Endothelial cell (in vitro differentiated cells): ENCODE measurements at regions not wholly inside any gene's neighbourhood (a gene's known extent, or its start where the extent isn't known, plus 50 kb on each side); places are given as distances from the start of the nearest gene placed in this dataset.
A peak's percentile ranks its signal among the peaks of the same experiment; 100 is the strongest.

Experiments
- DNase-seq: peaks from one replicate; pipeline ENCODE4 v3.0.0; 2021; ENCODE audit warnings: low spot score
- H3K27ac Mint-ChIP-seq: one replicate; pipeline ENCODE4 v1.8.0; 2021; ENCODE audit warnings: mixed read lengths, inconsistent platforms; ENCODE audit not compliant: unreplicated experiment
- H3K27me3 Mint-ChIP-seq: one replicate; pipeline ENCODE4 v1.8.0; 2021; ENCODE audit warnings: mild to moderate bottlenecking, moderate library complexity, mixed read lengths, inconsistent platforms; ENCODE audit not compliant: unreplicated experiment
- H3K36me3 Mint-ChIP-seq: one replicate; pipeline ENCODE4 v1.8.0; 2021; ENCODE audit warnings: mild to moderate bottlenecking, low read depth, mixed read lengths, inconsistent platforms; ENCODE audit not compliant: unreplicated experiment
- H3K4me1 Mint-ChIP-seq: one replicate; pipeline ENCODE4 v1.8.0; 2021; ENCODE audit warnings: mild to moderate bottlenecking, mixed read lengths, inconsistent platforms; ENCODE audit not compliant: unreplicated experiment
- H3K4me3 Mint-ChIP-seq: one replicate; pipeline ENCODE4 v1.8.0; 2021; ENCODE audit warnings: mild to moderate bottlenecking, mixed read lengths, inconsistent platforms; ENCODE audit not compliant: unreplicated experiment
- H3K9me3 Mint-ChIP-seq: one replicate; pipeline ENCODE4 v1.8.0; 2021; ENCODE audit warnings: mixed read lengths, inconsistent platforms; ENCODE audit not compliant: unreplicated experiment
- CTCF ChIP-seq: fragments of 200-600 bp; sonication (generic); IDR thresholded peaks from one replicate; pipeline ENCODE4 v1.5.0; 2021; ENCODE audit warnings: antibody characterized with exemption; ENCODE audit not compliant: unreplicated experiment

- H3K4me1 Mint-ChIP-seq = no peaks in the 10 kb centered on the region
- no peak for TF ChIP-seq CTCF
- no peaks in the 10 kb centered on the region for H3K36me3 Mint-ChIP-seq
- no peaks in the 10 kb centered on the region for H3K9me3 Mint-ChIP-seq
- H3K4me3 Mint-ChIP-seq = no peak overlapping the region
- DNase-seq = no peak
- no peak overlapping the region for H3K27ac Mint-ChIP-seq
- peaks cover 2% of the 10 kb centered on the region for H3K27me3 Mint-ChIP-seq
Measured at GRCh38 chr15:94125156-94125555, 106.2 kb upstream of the MCTP2 start.

- H3K27ac Mint-ChIP-seq = no peak overlapping the region
- no peaks in the 10 kb centered on the region for H3K36me3 Mint-ChIP-seq
- H3K27me3 Mint-ChIP-seq = peaks cover 2% of the 10 kb centered on the region
- TF ChIP-seq CTCF = no peak
- no peaks in the 10 kb centered on the region for H3K9me3 Mint-ChIP-seq
- DNase-seq = no peak
- H3K4me1 Mint-ChIP-seq = no peaks in the 10 kb centered on the region
- no peak overlapping the region for H3K4me3 Mint-ChIP-seq
Measured at GRCh38 chr15:94122516-94122915, 108.8 kb upstream of the MCTP2 start.

- Mint-ChIP-seq H3K27ac (no peak overlapping the region), H3K27me3 (peaks cover 2% of the 10 kb centered on the region), H3K4me1 (no peaks in the 10 kb centered on the region), H3K9me3 (no peaks in the 10 kb centered on the region), H3K36me3 (no peaks in the 10 kb centered on the region), H3K4me3 (no peak overlapping the region)
- TF ChIP-seq CTCF = peak; percentile 62
- peak; percentile 65 for DNase-seq
Measured at GRCh38 chr15:94119923-94120775, 111.2 kb upstream of the MCTP2 start.

GRCh38 chr15:94119298-94119811, 112.0 kb upstream of the MCTP2 start:
- no peaks in the 10 kb centered on the region for H3K4me1 Mint-ChIP-seq
- no peak for TF ChIP-seq CTCF
- no peak overlapping the region for H3K4me3 Mint-ChIP-seq
- H3K9me3 Mint-ChIP-seq = no peaks in the 10 kb centered on the region
- H3K27me3 Mint-ChIP-seq = peaks cover 2% of the 10 kb centered on the region
- H3K27ac Mint-ChIP-seq = no peak overlapping the region
- H3K36me3 Mint-ChIP-seq = no peaks in the 10 kb centered on the region
- no peak for DNase-seq

GRCh38 chr15:94110476-94111130, 120.8 kb upstream of the MCTP2 start:
- no peaks in the 10 kb centered on the region for H3K9me3 Mint-ChIP-seq

More at GRCh38 chr15:94110476-94111130, 120.8 kb upstream of the MCTP2 start:
- Mint-ChIP-seq H3K4me1 (no peaks in the 10 kb centered on the region), H3K36me3 (no peaks in the 10 kb centered on the region), H3K27ac (no peak overlapping the region), H3K4me3 (no peak overlapping the region), H3K27me3 (peaks cover 1% of the 10 kb centered on the region)
- no peak for DNase-seq
- no peak for TF ChIP-seq CTCF
